ENCODE measurements at regions not wholly inside any gene's neighbourhood (a gene's known extent, or its start where the extent isn't known, plus 50 kb on each side); places are given as distances from the start of the nearest gene placed in this dataset.

- peaks cover 7% of the 10 kb centered on the region for H3K4me1 ChIP-seq (ENCODE audit: control insufficient read depth, insufficient read depth, low read length)
- H3K4me3 ChIP-seq (ENCODE audit: insufficient read depth, low read depth, low read length), result no peak overlapping the region
- H3K36me3 ChIP-seq (ENCODE audit: control insufficient read depth, insufficient read depth, low read length), result no peaks in the 10 kb centered on the region
- H3K27me3 ChIP-seq (ENCODE audit: control insufficient read depth, insufficient read depth, low read length, poor library complexity, severe bottlenecking), result no peaks in the 10 kb centered on the region
- no peaks in the 10 kb centered on the region for H3K9me3 ChIP-seq (ENCODE audit: control insufficient read depth, low read length)
- H3K27ac ChIP-seq (ENCODE audit: insufficient read depth, low read depth, low read length, poor library complexity, severe bottlenecking), result no peak overlapping the region
Measured at GRCh38 chr3:34381243-34381642, 582.8 kb downstream of the PDCD6IP start.

- Histone ChIP-seq H3K27me3 (ENCODE audit: control insufficient read depth, insufficient read depth, low read length, poor library complexity, severe bottlenecking) (no peaks in the 10 kb centered on the region), H3K4me1 (ENCODE audit: control insufficient read depth, insufficient read depth, low read length) (peaks cover 18% of the 10 kb centered on the region), H3K27ac (ENCODE audit: insufficient read depth, low read depth, low read length, poor library complexity, severe bottlenecking) (no peak overlapping the region), H3K4me3 (ENCODE audit: insufficient read depth, low read depth, low read length) (no peak overlapping the region), H3K9me3 (ENCODE audit: control insufficient read depth, low read length) (no peaks in the 10 kb centered on the region), H3K36me3 (ENCODE audit: control insufficient read depth, insufficient read depth, low read length) (no peaks in the 10 kb centered on the region)
- WGBS, 2 experiments, result 89 to 90% methylated on average over 3 of the region's 3 CpGs
Measured at GRCh38 chr3:34382859-34383258, 584.4 kb downstream of the PDCD6IP start.

- Histone ChIP-seq H3K4me1 (ENCODE audit: control insufficient read depth, insufficient read depth, low read length) (peaks cover 18% of the 10 kb centered on the region), H3K36me3 (ENCODE audit: control insufficient read depth, insufficient read depth, low read length) (no peaks in the 10 kb centered on the region), H3K27ac (ENCODE audit: insufficient read depth, low read depth, low read length, poor library complexity, severe bottlenecking) (no peak overlapping the region), H3K4me3 (ENCODE audit: insufficient read depth, low read depth, low read length) (no peak overlapping the region), H3K27me3 (ENCODE audit: control insufficient read depth, insufficient read depth, low read length, poor library complexity, severe bottlenecking) (no peaks in the 10 kb centered on the region), H3K9me3 (ENCODE audit: control insufficient read depth, low read length) (no peaks in the 10 kb centered on the region)
Measured at GRCh38 chr3:34386309-34386708, 587.9 kb downstream of the PDCD6IP start.

- Histone ChIP-seq H3K27ac (ENCODE audit: insufficient read depth, low read depth, low read length, poor library complexity, severe bottlenecking) (no peak overlapping the region), H3K4me3 (ENCODE audit: insufficient read depth, low read depth, low read length) (no peak overlapping the region), H3K36me3 (ENCODE audit: control insufficient read depth, insufficient read depth, low read length) (no peaks in the 10 kb centered on the region), H3K27me3 (ENCODE audit: control insufficient read depth, insufficient read depth, low read length, poor library complexity, severe bottlenecking) (no peaks in the 10 kb centered on the region), H3K4me1 (ENCODE audit: control insufficient read depth, insufficient read depth, low read length) (peaks cover 18% of the 10 kb centered on the region), H3K9me3 (ENCODE audit: control insufficient read depth, low read length) (no peaks in the 10 kb centered on the region)
- 85 to 89% methylated on average over 6 to 7 of the region's 7 CpGs for WGBS, 2 experiments
Measured at GRCh38 chr3:34387826-34388564, 589.6 kb downstream of the PDCD6IP start.

GRCh38 chr3:34388830-34389229 lies 590.4 kb downstream of the PDCD6IP start:
- Histone ChIP-seq H3K27ac (ENCODE audit: insufficient read depth, low read depth, low read length, poor library complexity, severe bottlenecking) (no peak overlapping the region), H3K36me3 (ENCODE audit: control insufficient read depth, insufficient read depth, low read length) (no peaks in the 10 kb centered on the region), H3K4me3 (ENCODE audit: insufficient read depth, low read depth, low read length) (no peak overlapping the region), H3K4me1 (ENCODE audit: control insufficient read depth, insufficient read depth, low read length) (peaks cover 18% of the 10 kb centered on the region), H3K9me3 (ENCODE audit: control insufficient read depth, low read length) (no peaks in the 10 kb centered on the region), H3K27me3 (ENCODE audit: control insufficient read depth, insufficient read depth, low read length, poor library complexity, severe bottlenecking) (no peaks in the 10 kb centered on the region)
- 92 to 97% methylated on average over 2 of the region's 2 CpGs for WGBS, 2 experiments

GRCh38 chr3:34394978-34395748 lies 596.7 kb downstream of the PDCD6IP start:
- H3K9me3 ChIP-seq (ENCODE audit: control insufficient read depth, low read length), result no peaks in the 10 kb centered on the region
- H3K4me1 ChIP-seq (ENCODE audit: control insufficient read depth, insufficient read depth, low read length), result no peaks in the 10 kb centered on the region
- 95 to 96% methylated on average over 2 of the region's 2 CpGs for WGBS, 2 experiments
- H3K27me3 ChIP-seq (ENCODE audit: control insufficient read depth, insufficient read depth, low read length, poor library complexity, severe bottlenecking), result no peaks in the 10 kb centered on the region
- H3K27ac ChIP-seq (ENCODE audit: insufficient read depth, low read depth, low read length, poor library complexity, severe bottlenecking), result no peak overlapping the region
- no peak overlapping the region for H3K4me3 ChIP-seq (ENCODE audit: insufficient read depth, low read depth, low read length)
- no peaks in the 10 kb centered on the region for H3K36me3 ChIP-seq (ENCODE audit: control insufficient read depth, insufficient read depth, low read length)

GRCh38 chr3:34396288-34396687 lies 597.9 kb downstream of the PDCD6IP start:
- no peaks in the 10 kb centered on the region for H3K36me3 ChIP-seq (ENCODE audit: control insufficient read depth, insufficient read depth, low read length)
- no peaks in the 10 kb centered on the region for H3K9me3 ChIP-seq (ENCODE audit: control insufficient read depth, low read length)
- 100% methylated on average over 1 of the region's 1 CpG for WGBS, 2 experiments
- no peaks in the 10 kb centered on the region for H3K27me3 ChIP-seq (ENCODE audit: control insufficient read depth, insufficient read depth, low read length, poor library complexity, severe bottlenecking)
- no peaks in the 10 kb centered on the region for H3K4me1 ChIP-seq (ENCODE audit: control insufficient read depth, insufficient read depth, low read length)
- H3K4me3 ChIP-seq (ENCODE audit: insufficient read depth, low read depth, low read length), result no peak overlapping the region
- H3K27ac ChIP-seq (ENCODE audit: insufficient read depth, low read depth, low read length, poor library complexity, severe bottlenecking), result no peak overlapping the region

- Histone ChIP-seq H3K4me1 (ENCODE audit: control insufficient read depth, insufficient read depth, low read length) (no peaks in the 10 kb centered on the region), H3K4me3 (ENCODE audit: insufficient read depth, low read depth, low read length) (no peak overlapping the region), H3K36me3 (ENCODE audit: control insufficient read depth, insufficient read depth, low read length) (no peaks in the 10 kb centered on the region), H3K27ac (ENCODE audit: insufficient read depth, low read depth, low read length, poor library complexity, severe bottlenecking) (no peak overlapping the region), H3K27me3 (ENCODE audit: control insufficient read depth, insufficient read depth, low read length, poor library complexity, severe bottlenecking) (no peaks in the 10 kb centered on the region), H3K9me3 (ENCODE audit: control insufficient read depth, low read length) (no peaks in the 10 kb centered on the region)
Measured at GRCh38 chr3:34396956-34397355, 598.5 kb downstream of the PDCD6IP start.

- 93 to 100% methylated on average over 1 of the region's 1 CpG for WGBS, 2 experiments
- no peaks in the 10 kb centered on the region for H3K36me3 ChIP-seq (ENCODE audit: control insufficient read depth, insufficient read depth, low read length)
- no peak overlapping the region for H3K4me3 ChIP-seq (ENCODE audit: insufficient read depth, low read depth, low read length)
- H3K4me1 ChIP-seq (ENCODE audit: control insufficient read depth, insufficient read depth, low read length), result no peaks in the 10 kb centered on the region
- no peak overlapping the region for H3K27ac ChIP-seq (ENCODE audit: insufficient read depth, low read depth, low read length, poor library complexity, severe bottlenecking)
- no peaks in the 10 kb centered on the region for H3K27me3 ChIP-seq (ENCODE audit: control insufficient read depth, insufficient read depth, low read length, poor library complexity, severe bottlenecking)
- H3K9me3 ChIP-seq (ENCODE audit: control insufficient read depth, low read length), result no peaks in the 10 kb centered on the region
Measured at GRCh38 chr3:34399401-34399800, 601.0 kb downstream of the PDCD6IP start.

GRCh38 chr3:34405159-34405558 lies 606.7 kb downstream of the PDCD6IP start:
- Histone ChIP-seq H3K4me1 (ENCODE audit: control insufficient read depth, insufficient read depth, low read length) (no peaks in the 10 kb centered on the region), H3K27ac (ENCODE audit: insufficient read depth, low read depth, low read length, poor library complexity, severe bottlenecking) (no peak overlapping the region), H3K4me3 (ENCODE audit: insufficient read depth, low read depth, low read length) (no peak overlapping the region), H3K9me3 (ENCODE audit: control insufficient read depth, low read length) (no peaks in the 10 kb centered on the region), H3K27me3 (ENCODE audit: control insufficient read depth, insufficient read depth, low read length, poor library complexity, severe bottlenecking) (no peaks in the 10 kb centered on the region), H3K36me3 (ENCODE audit: control insufficient read depth, insufficient read depth, low read length) (no peaks in the 10 kb centered on the region)
- 78 to 80% methylated on average over 1 of the region's 1 CpG for WGBS, 2 experiments

Measured in ectodermal cell (in vitro differentiated cells).